HG02970 (cell line): ENCODE measurements at regions not wholly inside any gene's neighbourhood (a gene's known extent, or its start where the extent isn't known, plus 50 kb on each side); places are given as distances from the start of the nearest gene placed in this dataset.

Experiments used
- ATAC-seq: cut with Tn5 transposase; IDR thresholded peaks from one replicate; pipeline ENCODE4 v1.9.1; 2021; ENCODE audit warnings: mild to moderate bottlenecking, moderate library complexity, moderate number of reproducible peaks; ENCODE audit not compliant: unreplicated experiment, low FRiP score

GRCh38 chr14:65926935-65927700 is 514.6 kb downstream of the FUT8 start:
- no peak for ATAC-seq

GRCh38 chr14:65927931-65928356 is 515.4 kb downstream of the FUT8 start:
- ATAC-seq = no peak

GRCh38 chr14:65928995-65929394 is 516.5 kb downstream of the FUT8 start:
- no peak for ATAC-seq

- no peak for ATAC-seq
Measured at GRCh38 chr14:65933400-65934069, 521.0 kb downstream of the FUT8 start.

- ATAC-seq = no peak
Measured at GRCh38 chr14:65934070-65934435, 521.5 kb downstream of the FUT8 start.

- no peak for ATAC-seq
Measured at GRCh38 chr14:65936342-65936975, 523.9 kb downstream of the FUT8 start.

- ATAC-seq = no peak
Measured at GRCh38 chr14:65937079-65937959, 524.8 kb downstream of the FUT8 start.

- ATAC-seq = no peak
Measured at GRCh38 chr14:65937960-65938316, 525.4 kb downstream of the FUT8 start.

GRCh38 chr14:65938738-65939137 is 526.2 kb downstream of the FUT8 start:
- ATAC-seq = no peak

GRCh38 chr14:65939184-65939583 is 526.7 kb downstream of the FUT8 start:
- no peak for ATAC-seq

GRCh38 chr14:65940056-65940735 is 527.7 kb downstream of the FUT8 start:
- ATAC-seq = no peak

GRCh38 chr14:65941091-65941490 is 528.6 kb downstream of the FUT8 start:
- no peak for ATAC-seq

GRCh38 chr14:65943150-65943549 is 530.6 kb downstream of the FUT8 start:
- ATAC-seq = no peak

- no peak for ATAC-seq
Measured at GRCh38 chr14:65943916-65944410, 531.4 kb downstream of the FUT8 start.

GRCh38 chr14:65945327-65945726 is 532.8 kb downstream of the FUT8 start:
- ATAC-seq = no peak

GRCh38 chr14:65946494-65946893 is 534.0 kb downstream of the FUT8 start:
- ATAC-seq = no peak

- no peak for ATAC-seq
Measured at GRCh38 chr14:65948302-65948701, 535.8 kb downstream of the FUT8 start.

GRCh38 chr14:65949711-65950516 is 536.3 kb upstream of the CCDC196 start:
- ATAC-seq = no peak

- no peak for ATAC-seq
Measured at GRCh38 chr14:65954942-65955341, 531.2 kb upstream of the CCDC196 start.
